Spinal cord (tissue), 9 donors: ENCODE measurements at regions not wholly inside any gene's neighbourhood (a gene's known extent, or its start where the extent isn't known, plus 50 kb on each side); places are given as distances from the start of the nearest gene placed in this dataset.

ENCODE experiments used
- DNase-seq, 6 donors: peaks; one replicate each; pipeline versions ENCODE4 v3.0.0 to v3.0.0-alpha.2; 2013 to 2015; ENCODE audit warnings: low spot score in 6 of 6, low read depth in 4 of 6
- H3K27ac ChIP-seq: one replicate; pipeline ENCODE4 v1.5.1; 2013; ENCODE audit warnings: low read depth, low read length, control low read depth
- H3K27me3 ChIP-seq: one replicate; pipeline ENCODE4 v1.6.1; 2013; ENCODE audit warnings: low read length; ENCODE audit not compliant: control insufficient read depth, insufficient read depth
- H3K36me3 ChIP-seq: one replicate; pipeline ENCODE4 v1.6.1; 2013; ENCODE audit warnings: low read length; ENCODE audit not compliant: control insufficient read depth, insufficient read depth
- H3K4me1 ChIP-seq: one replicate; pipeline ENCODE4 v1.6.1; 2013; ENCODE audit warnings: low read length; ENCODE audit not compliant: control insufficient read depth, insufficient read depth
- H3K4me3 ChIP-seq: one replicate; pipeline ENCODE4 v1.5.1; 2013; ENCODE audit warnings: low read depth, low read length, control low read depth
- H3K9me3 ChIP-seq: one replicate; pipeline ENCODE4 v1.6.1; 2013; ENCODE audit warnings: low read length; ENCODE audit not compliant: control insufficient read depth, insufficient read depth
- WGBS: methylation state at CpG from one replicate; pipeline ENCODE4 v1.1.5; 2013; ENCODE audit warnings: missing lambda C conversion rate; ENCODE audit not compliant: insufficient coverage; 5-methylcytosine and 5-hydroxymethylcytosine counted together
- donor health status: healthy.

GRCh38 chr10:2943932-2944614, 123.3 kb upstream of the PFKP start:
- Histone ChIP-seq H3K9me3 (no peaks in the 10 kb centered on the region), H3K27ac (no peak overlapping the region), H3K27me3 (no peaks in the 10 kb centered on the region), H3K4me1 (no peaks in the 10 kb centered on the region), H3K4me3 (no peak overlapping the region), H3K36me3 (no peaks in the 10 kb centered on the region)
- no peak for DNase-seq
- 80% methylated on average over 1 of the region's 7 CpGs for WGBS

- Histone ChIP-seq H3K27ac (no peak overlapping the region), H3K9me3 (no peaks in the 10 kb centered on the region), H3K36me3 (no peaks in the 10 kb centered on the region), H3K27me3 (no peaks in the 10 kb centered on the region), H3K4me3 (no peak overlapping the region), H3K4me1 (no peaks in the 10 kb centered on the region)
- WGBS, result no CpG with 5 or more reads among the region's 3 CpGs
- DNase-seq, result no peak
Observed at GRCh38 chr10:2942938-2943337, 124.4 kb upstream of the PFKP start.

- peaks cover 4% of the 10 kb centered on the region for H3K4me1 ChIP-seq
- peaks cover 2% of the 10 kb centered on the region for H3K27me3 ChIP-seq
- 81% methylated on average over 3 of the region's 3 CpGs for WGBS
Observed at GRCh38 chr10:2938869-2939268, 128.5 kb upstream of the PFKP start.

GRCh38 chr10:2936816-2937215, 130.5 kb upstream of the PFKP start:
- Histone ChIP-seq H3K27me3 (peaks cover 2% of the 10 kb centered on the region), H3K4me1 (peaks cover 9% of the 10 kb centered on the region), H3K4me3 (no peak overlapping the region), H3K9me3 (no peaks in the 10 kb centered on the region), H3K36me3 (no peaks in the 10 kb centered on the region), H3K27ac (no peak overlapping the region)
- DNase-seq, result peak in 1 of 6 donors; percentile 20
- 50% methylated on average over 1 of the region's 6 CpGs for WGBS

More at GRCh38 chr10:2938869-2939268, 128.5 kb upstream of the PFKP start:
- Histone ChIP-seq H3K36me3 (no peaks in the 10 kb centered on the region), H3K4me3 (no peak overlapping the region), H3K27ac (no peak overlapping the region), H3K9me3 (no peaks in the 10 kb centered on the region)
- peak in 1 of 6 donors; percentile 29 for DNase-seq

- Histone ChIP-seq H3K27ac (no peak overlapping the region), H3K27me3 (peaks cover 2% of the 10 kb centered on the region), H3K4me1 (peaks cover 9% of the 10 kb centered on the region), H3K36me3 (no peaks in the 10 kb centered on the region), H3K4me3 (no peak overlapping the region), H3K9me3 (no peaks in the 10 kb centered on the region)
- no peak for DNase-seq
- WGBS, result 70% methylated on average over 39 of the region's 39 CpGs
Observed at GRCh38 chr10:2935647-2936386, 131.5 kb upstream of the PFKP start.

- no peak for DNase-seq
- Histone ChIP-seq H3K4me3 (no peak overlapping the region), H3K27ac (no peak overlapping the region), H3K27me3 (peaks cover 2% of the 10 kb centered on the region), H3K9me3 (no peaks in the 10 kb centered on the region), H3K36me3 (no peaks in the 10 kb centered on the region), H3K4me1 (peaks cover 9% of the 10 kb centered on the region)
- WGBS, result 79% methylated on average over 6 of the region's 7 CpGs
Observed at GRCh38 chr10:2933924-2934323, 133.4 kb upstream of the PFKP start.

GRCh38 chr10:2933519-2933918, 133.8 kb upstream of the PFKP start:
- H3K9me3 ChIP-seq, result no peaks in the 10 kb centered on the region
- no peak overlapping the region for H3K4me3 ChIP-seq
- 60% methylated on average over 1 of the region's 3 CpGs for WGBS
- no peak for DNase-seq
- no peak overlapping the region for H3K27ac ChIP-seq
- H3K36me3 ChIP-seq, result no peaks in the 10 kb centered on the region
- H3K27me3 ChIP-seq, result peaks cover 2% of the 10 kb centered on the region
- peaks cover 9% of the 10 kb centered on the region for H3K4me1 ChIP-seq

GRCh38 chr10:2933071-2933470, 134.3 kb upstream of the PFKP start:
- no peaks in the 10 kb centered on the region for H3K9me3 ChIP-seq
- DNase-seq, result peak in 2 of 6 donors; percentile 47 to 64
- 39% methylated on average over 9 of the region's 10 CpGs for WGBS
- no peaks in the 10 kb centered on the region for H3K36me3 ChIP-seq
- no peak overlapping the region for H3K4me3 ChIP-seq
- H3K4me1 ChIP-seq, result peaks cover 9% of the 10 kb centered on the region
- H3K27ac ChIP-seq, result no peak overlapping the region
- peaks cover 2% of the 10 kb centered on the region for H3K27me3 ChIP-seq

GRCh38 chr10:2929480-2930258, 137.7 kb upstream of the PFKP start:
- 8% methylated on average over 4 of the region's 10 CpGs for WGBS
- peak in 1 of 6 donors; percentile 67 for DNase-seq
- Histone ChIP-seq H3K4me1 (peaks cover 9% of the 10 kb centered on the region), H3K4me3 (no peak overlapping the region), H3K27ac (no peak overlapping the region), H3K36me3 (no peaks in the 10 kb centered on the region), H3K9me3 (no peaks in the 10 kb centered on the region), H3K27me3 (no peaks in the 10 kb centered on the region)
